Kidney epithelial cell (primary cell): ENCODE measurements at regions not wholly inside any gene's neighbourhood (a gene's known extent, or its start where the extent isn't known, plus 50 kb on each side); places are given as distances from the start of the nearest gene placed in this dataset.

Source experiments
- DNase-seq: peaks from one replicate; pipeline ENCODE4 v3.0.0-alpha.2; 2010; ENCODE audit warnings: low read depth
- H3K27me3 ChIP-seq: 2 replicates; pipeline ENCODE4 v1.6.0; 2011; ENCODE audit warnings: low read length; ENCODE audit not compliant: control insufficient read depth, insufficient read depth
- H3K36me3 ChIP-seq: 2 replicates; pipeline ENCODE4 v1.5.1; 2011; ENCODE audit warnings: low read length; ENCODE audit not compliant: control insufficient read depth, insufficient read depth
- H3K4me3 ChIP-seq: 2 replicates; pipeline ENCODE4 v1.5.1; 2011; ENCODE audit warnings: low read depth, mild to moderate bottlenecking, control low read depth, low read length
- CTCF ChIP-seq: IDR thresholded peaks from 2 replicates; pipeline ENCODE4 v1.5.1; 2011; ENCODE audit warnings: mild to moderate bottlenecking, moderate library complexity, low read length, control low read depth, inconsistent platforms; ENCODE audit not compliant: insufficient read depth, poor library complexity, severe bottlenecking

- Histone ChIP-seq H3K4me3 (no peak overlapping the region), H3K27me3 (no peaks in the 10 kb centered on the region), H3K36me3 (no peaks in the 10 kb centered on the region)
- no peak for TF ChIP-seq CTCF
- DNase-seq, result no peak
Measured at GRCh38 chr2:150689590-150689989, 202.1 kb upstream of the RND3 start.

GRCh38 chr2:150688016-150688415 is 200.5 kb upstream of the RND3 start:
- Histone ChIP-seq H3K27me3 (no peaks in the 10 kb centered on the region), H3K36me3 (no peaks in the 10 kb centered on the region), H3K4me3 (no peak overlapping the region)
- no peak for DNase-seq
- TF ChIP-seq CTCF, result no peak

- DNase-seq, result no peak
- no peaks in the 10 kb centered on the region for H3K36me3 ChIP-seq
- H3K4me3 ChIP-seq, result no peak overlapping the region
- TF ChIP-seq CTCF, result no peak
- H3K27me3 ChIP-seq, result no peaks in the 10 kb centered on the region
Measured at GRCh38 chr2:150686391-150686790, 198.9 kb upstream of the RND3 start.

GRCh38 chr2:150681120-150681804 is 193.8 kb upstream of the RND3 start:
- H3K27me3 ChIP-seq, result no peaks in the 10 kb centered on the region
- TF ChIP-seq CTCF, result no peak
- H3K4me3 ChIP-seq, result no peak overlapping the region
- DNase-seq, result peak; percentile 93
- no peaks in the 10 kb centered on the region for H3K36me3 ChIP-seq

- H3K36me3 ChIP-seq, result no peaks in the 10 kb centered on the region
- H3K4me3 ChIP-seq, result no peak overlapping the region
- H3K27me3 ChIP-seq, result no peaks in the 10 kb centered on the region
- TF ChIP-seq CTCF, result no peak
- no peak for DNase-seq
Measured at GRCh38 chr2:150679456-150680120, 192.1 kb upstream of the RND3 start.

- Histone ChIP-seq H3K4me3 (no peak overlapping the region), H3K27me3 (no peaks in the 10 kb centered on the region), H3K36me3 (no peaks in the 10 kb centered on the region)
- DNase-seq, result no peak
- TF ChIP-seq CTCF, result no peak
Measured at GRCh38 chr2:150677551-150677950, 190.1 kb upstream of the RND3 start.
